K562 (cell line): ENCODE measurements at regions not wholly inside any gene's neighbourhood (a gene's known extent, or its start where the extent isn't known, plus 50 kb on each side); places are given as distances from the start of the nearest gene placed in this dataset.

Experiments
- ATAC-seq: fragments of 200-7000 bp; cut with Tn5 transposase; 3 replicates; pipeline ENCODE4 v1.9.1; 2020; ENCODE audit warnings: moderate library complexity
- BruUV-seq: library from RNA; stranded (reverse); fragments of 400-500 nt; replicated peaks from 2 replicates; lab custom pipeline; 2021; lab: Mats Ljungman, UMichigan
- CTCF ChIA-PET: fragments of 300-600 bp; formaldehyde crosslinking; extraction: SDS; loops from one replicate; lab custom pipeline; 2021; ENCODE audit warnings: low intra/inter-chr PET ratio; lab: Yijun Ruan, JAX
- POLR2A ChIA-PET: fragments of 300-600, 350-650 bp; sonication (Branson Sonifier 250); formaldehyde crosslinking; extraction: SDS; loops from one replicate; lab custom pipeline; 2021; ENCODE audit warnings: antibody characterized with exemption, inconsistent platforms; lab: Yijun Ruan, JAX
- DNase-seq, 4 experiments: peaks; one replicate each; pipeline versions ENCODE4 v3.0.0 to v3.0.0-alpha.2; 2011 to 2018; ENCODE audit warnings: low spot score in 3 of 4, mixed read lengths in 3 of 4; ENCODE audit errors: extremely low read depth in 1 of 4
- FAIRE-seq: peaks from 2 replicates; lab custom pipeline; 2011; peaks lifted over from hg19 to GRCh38; lab: Jason Lieb, UNC
- H2AFZ ChIP-seq: 2 replicates; pipeline ENCODE4 v1.6.0; 2011; ENCODE audit warnings: low read depth, low read length, control low read depth, inconsistent platforms
- H3K27ac ChIP-seq: fragments of 200-600 bp; 3 replicates; pipeline ENCODE4 v1.8.0; 2011; ENCODE audit warnings: low read depth, mild to moderate bottlenecking, control low read depth, inconsistent platforms, low read length, moderate library complexity, mixed read lengths; ENCODE audit errors: extremely low read depth
- H3K27me3 ChIP-seq, 2 experiments: fragments of 300-600 bp in 1 of 2; 2 replicates in 1 of 2; 3 replicates in 1 of 2; pipeline versions ENCODE4 v1.6.0 to v1.8.0; 2011; ENCODE audit warnings: inconsistent platforms in 2 of 2, low read length in 2 of 2, mild to moderate bottlenecking in 1 of 2, mixed read lengths in 1 of 2, moderate library complexity in 1 of 2; ENCODE audit not compliant: control insufficient read depth in 2 of 2, insufficient read depth in 2 of 2
- H3K36me3 ChIP-seq: fragments of 300-600 bp; 3 replicates; pipeline ENCODE4 v1.8.0; 2011; ENCODE audit warnings: mild to moderate bottlenecking, low read length, inconsistent platforms; ENCODE audit not compliant: control insufficient read depth, insufficient read depth
- H3K4me1 ChIP-seq, 2 experiments: fragments of 200-600 bp in 1 of 2; replicated peaks in 1 of 2; 2 replicates in 1 of 2; 3 replicates in 1 of 2; pipeline versions ENCODE4 v1.5.1 to v1.8.0; 2011; ENCODE audit warnings: inconsistent platforms in 2 of 2, low read length in 2 of 2, mild to moderate bottlenecking in 1 of 2, mixed read lengths in 1 of 2, moderate library complexity in 1 of 2; ENCODE audit not compliant: control insufficient read depth in 2 of 2, insufficient read depth in 2 of 2
- H3K4me2 ChIP-seq: 2 replicates; pipeline ENCODE4 v1.6.1; 2011; ENCODE audit warnings: low read length, control low read depth, inconsistent platforms, mixed read lengths; ENCODE audit not compliant: insufficient read depth
- H3K4me3 ChIP-seq: fragments of 200-600 bp; sonication (generic), shearing (Covaris generic); 2 replicates; pipeline ENCODE4 v1.5.1; 2016; ENCODE audit warnings: control low read depth, inconsistent platforms
- H3K79me2 ChIP-seq: fragments of 200-600 bp; 3 replicates; pipeline ENCODE4 v1.8.0; 2011; ENCODE audit warnings: low read length, inconsistent platforms; ENCODE audit not compliant: control insufficient read depth, insufficient read depth
- H3K9ac ChIP-seq, 2 experiments: 2 replicates each; pipeline versions ENCODE4 v1.6.0 to v1.6.1; 2011; ENCODE audit warnings: low read depth in 2 of 2, low read length in 2 of 2, control low read depth in 1 of 2, inconsistent platforms in 1 of 2, mild to moderate bottlenecking in 1 of 2, mixed read lengths in 1 of 2; ENCODE audit not compliant: insufficient read depth in 1 of 2
- H3K9me1 ChIP-seq: one replicate; pipeline ENCODE4 v1.6.0; 2011; ENCODE audit warnings: inconsistent platforms, mild to moderate bottlenecking, low read length, moderate library complexity; ENCODE audit not compliant: control insufficient read depth, insufficient read depth
- H3K9me3 ChIP-seq: replicated peaks from 2 replicates; pipeline ENCODE4 v1.5.1; 2011; ENCODE audit warnings: low read depth, low read length, inconsistent platforms; ENCODE audit not compliant: control insufficient read depth, insufficient read depth
- H4K20me1 ChIP-seq: replicated peaks from 2 replicates; pipeline ENCODE4 v1.6.1; 2011; ENCODE audit warnings: low read length, inconsistent platforms, mixed read lengths; ENCODE audit not compliant: control insufficient read depth, insufficient read depth
- ARID4B ChIP-seq: sonication (generic); formaldehyde crosslinking; IDR thresholded peaks from 2 replicates; pipeline ENCODE4 v1.8.0; 2022; ENCODE audit warnings: mild to moderate bottlenecking, missing genetic modification reagents
- CEBPB ChIP-seq: fragments of 450-650 bp; IDR thresholded peaks from 2 replicates; pipeline ENCODE4 v1.6.1; 2016; ENCODE audit warnings: missing genetic modification characterization, missing compliant biosample characterization
- FOXP4 ChIP-seq: sonication (generic); formaldehyde crosslinking; IDR thresholded peaks from 2 replicates; pipeline ENCODE4 v1.8.0; 2022; ENCODE audit warnings: mild to moderate bottlenecking, missing genetic modification reagents, borderline replicate concordance
- KDM2B ChIP-seq: fragments of 250-450 bp; sonication (Bioruptor Pico); IDR thresholded peaks from 2 replicates; pipeline ENCODE4 v1.8.0; 2021; ENCODE audit warnings: mild to moderate bottlenecking, moderate library complexity
- MEF2A ChIP-seq: IDR thresholded peaks from 2 replicates; pipeline ENCODE4 v1.6.1; 2011; ENCODE audit warnings: low read depth, mild to moderate bottlenecking, low read length, moderate library complexity; ENCODE audit not compliant: control insufficient read depth
- PYGO2 ChIP-seq: fragments of 450-650 bp; IDR thresholded peaks from 2 replicates; pipeline ENCODE4 v1.6.1; 2016; ENCODE audit warnings: mild to moderate bottlenecking, missing genetic modification characterization, moderate library complexity, missing compliant biosample characterization
- ZBTB1 ChIP-seq: sonication (generic); formaldehyde crosslinking; IDR thresholded peaks from 2 replicates; pipeline ENCODE4 v1.8.1; 2023; ENCODE audit warnings: missing genetic modification reagents, low read depth, mild to moderate bottlenecking, borderline replicate concordance
- ZBTB17 ChIP-seq: fragments of 450-650 bp; formaldehyde crosslinking; IDR thresholded peaks from 2 replicates; pipeline ENCODE4 v1.4.0; 2020; ENCODE audit warnings: mild to moderate bottlenecking
- in situ Hi-C: fragments of 300-500 bp; cut with MboI; formaldehyde crosslinking; loops from 4 replicates; pipeline ENCODE4 v1.15.0; 2018; ENCODE audit warnings: inconsistent platforms, mixed read lengths
- intact Hi-C: fragments of 100-400 bp; cut with micrococcal nuclease; formaldehyde crosslinking; loops from 2 replicates; pipeline ENCODE4 v1.14.2; 2022
- TF ChIP-seq, protein P1 (sequence below): fragments of 450-650 bp; IDR thresholded peaks from 2 replicates; pipeline ENCODE4 v1.6.1; 2017; ENCODE audit warnings: antibody characterized with exemption
- TF ChIP-seq, protein P2 (sequence below), 2 experiments: fragments of 450-650 bp in 1 of 2; sonication (generic) in 1 of 2; formaldehyde crosslinking in 1 of 2; IDR thresholded peaks in 1 of 2; conservative IDR thresholded peaks in 1 of 2; 2 replicates each; pipeline versions ENCODE4 v1.6.1 to v1.8.1; 2016 to 2023; ENCODE audit warnings: mild to moderate bottlenecking in 2 of 2, moderate library complexity in 2 of 2, inconsistent platforms in 1 of 2, missing genetic modification reagents in 1 of 2
- TF ChIP-seq, protein P3 (sequence below): fragments of 250-450 bp; sonication (Bioruptor Pico); IDR thresholded peaks from 2 replicates; pipeline ENCODE4 v1.8.0; 2022; ENCODE audit warnings: moderate library complexity, mild to moderate bottlenecking, inconsistent platforms

DNA sequence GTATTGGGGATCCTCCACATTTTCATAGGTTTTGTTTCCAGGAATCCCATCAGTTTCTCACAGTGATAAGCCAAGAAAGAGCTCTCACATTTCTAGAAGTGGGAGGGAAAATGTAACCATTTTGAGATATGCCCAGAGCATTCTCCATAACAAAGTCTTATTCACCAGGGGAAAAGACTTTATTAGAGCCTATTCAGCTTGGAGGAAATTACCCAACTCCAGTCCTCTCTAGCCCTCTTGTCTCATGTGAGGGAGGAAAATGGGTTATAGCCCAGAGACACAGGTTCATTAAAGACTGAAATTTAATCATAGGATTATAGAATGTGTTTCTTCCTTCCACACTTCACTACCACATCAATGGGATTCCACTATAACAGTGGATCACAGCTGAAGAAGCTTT is 61.6 kb upstream of the DYNC1I1 start:
- no TSS peak for BruUV-seq
- no peaks in the 10 kb centered on the region for H3K4me1 ChIP-seq
- CTCF ChIA-PET, result no interaction called here
- ATAC-seq, result no peak
- H3K4me2 ChIP-seq, result no peak overlapping the region
- no peaks in the 10 kb centered on the region for H3K9me3 ChIP-seq
- H2AFZ ChIP-seq, result no peak overlapping the region
- H3K27me3 ChIP-seq, result no peaks in the 10 kb centered on the region
- in situ Hi-C loops, result no loop called here
- POLR2A ChIA-PET, result no interaction called here
- H3K4me3 ChIP-seq, result no peak overlapping the region
- no peaks in the 10 kb centered on the region for H4K20me1 ChIP-seq
- H3K27ac ChIP-seq, result no peak overlapping the region
- intact Hi-C loops, result no loop called here
- FAIRE-seq, result no peak
- no peak overlapping the region for H3K9ac ChIP-seq
- H3K36me3 ChIP-seq, result no peaks in the 10 kb centered on the region
- no peaks in the 10 kb centered on the region for H3K9me1 ChIP-seq
- no peak for DNase-seq
- H3K79me2 ChIP-seq, result no peaks in the 10 kb centered on the region
- no peak for TF ChIP-seq ZBTB1 (CRISPR knock-in tag)
- no peak for TF ChIP-seq MEF2A
- TF ChIP-seq, protein P1, sequence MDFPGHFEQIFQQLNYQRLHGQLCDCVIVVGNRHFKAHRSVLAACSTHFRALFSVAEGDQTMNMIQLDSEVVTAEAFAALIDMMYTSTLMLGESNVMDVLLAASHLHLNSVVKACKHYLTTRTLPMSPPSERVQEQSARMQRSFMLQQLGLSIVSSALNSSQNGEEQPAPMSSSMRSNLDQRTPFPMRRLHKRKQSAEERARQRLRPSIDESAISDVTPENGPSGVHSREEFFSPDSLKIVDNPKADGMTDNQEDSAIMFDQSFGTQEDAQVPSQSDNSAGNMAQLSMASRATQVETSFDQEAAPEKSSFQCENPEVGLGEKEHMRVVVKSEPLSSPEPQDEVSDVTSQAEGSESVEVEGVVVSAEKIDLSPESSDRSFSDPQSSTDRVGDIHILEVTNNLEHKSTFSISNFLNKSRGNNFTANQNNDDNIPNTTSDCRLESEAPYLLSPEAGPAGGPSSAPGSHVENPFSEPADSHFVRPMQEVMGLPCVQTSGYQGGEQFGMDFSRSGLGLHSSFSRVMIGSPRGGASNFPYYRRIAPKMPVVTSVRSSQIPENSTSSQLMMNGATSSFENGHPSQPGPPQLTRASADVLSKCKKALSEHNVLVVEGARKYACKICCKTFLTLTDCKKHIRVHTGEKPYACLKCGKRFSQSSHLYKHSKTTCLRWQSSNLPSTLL, result no peak
- TF ChIP-seq PYGO2 (tag), result no peak
- TF ChIP-seq ARID4B, result no peak
- TF ChIP-seq ZBTB17, result no peak
- no peak for TF ChIP-seq KDM2B (CRISPR knock-in tag)
- TF ChIP-seq CEBPB, result no peak
- TF ChIP-seq, protein P2, sequence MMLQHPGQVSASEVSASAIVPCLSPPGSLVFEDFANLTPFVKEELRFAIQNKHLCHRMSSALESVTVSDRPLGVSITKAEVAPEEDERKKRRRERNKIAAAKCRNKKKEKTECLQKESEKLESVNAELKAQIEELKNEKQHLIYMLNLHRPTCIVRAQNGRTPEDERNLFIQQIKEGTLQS (IDR thresholded peaks at IDR 0.05), result no peak
- TF ChIP-seq, protein P2 (CRISPR knock-in tag; conservative IDR thresholded peaks at IDR 0.05), result no peak
- TF ChIP-seq, protein P3, sequence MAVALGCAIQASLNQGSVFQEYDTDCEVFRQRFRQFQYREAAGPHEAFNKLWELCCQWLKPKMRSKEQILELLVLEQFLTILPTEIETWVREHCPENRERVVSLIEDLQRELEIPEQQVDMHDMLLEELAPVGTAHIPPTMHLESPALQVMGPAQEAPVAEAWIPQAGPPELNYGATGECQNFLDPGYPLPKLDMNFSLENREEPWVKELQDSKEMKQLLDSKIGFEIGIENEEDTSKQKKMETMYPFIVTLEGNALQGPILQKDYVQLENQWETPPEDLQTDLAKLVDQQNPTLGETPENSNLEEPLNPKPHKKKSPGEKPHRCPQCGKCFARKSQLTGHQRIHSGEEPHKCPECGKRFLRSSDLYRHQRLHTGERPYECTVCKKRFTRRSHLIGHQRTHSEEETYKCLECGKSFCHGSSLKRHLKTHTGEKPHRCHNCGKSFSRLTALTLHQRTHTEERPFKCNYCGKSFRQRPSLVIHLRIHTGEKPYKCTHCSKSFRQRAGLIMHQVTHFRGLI (CRISPR knock-in tag), result no peak
- TF ChIP-seq FOXP4, result no peak
